Common myeloid progenitor, CD34-positive (primary cell): ENCODE measurements at regions not wholly inside any gene's neighbourhood (a gene's known extent, or its start where the extent isn't known, plus 50 kb on each side); places are given as distances from the start of the nearest gene placed in this dataset.

Source experiments
- CTCF ChIA-PET: fragments of 350-600 bp; sonication (Branson Sonifier 250); formaldehyde crosslinking; loops from one replicate; lab custom pipeline; 2021; ENCODE audit warnings: antibody characterized with exemption; lab: Charles Lee
- POLR2A ChIA-PET: fragments of 350-600 bp; sonication (Branson Sonifier 250); formaldehyde crosslinking; loops from one replicate; lab custom pipeline; 2021; ENCODE audit warnings: antibody characterized with exemption; lab: Charles Lee
- DNase-seq, 3 donors: peaks; one replicate each; pipeline versions ENCODE4 v3.0.0 to v3.0.0-alpha.2; 2013
- H3K27ac ChIP-seq, 2 experiments: 1 replicate in 1 of 2; 2 replicates in 1 of 2; pipeline ENCODE4 v1.7.0; 2013; ENCODE audit warnings: inconsistent platforms in 2 of 2, low read length in 2 of 2, mild to moderate bottlenecking in 2 of 2, low read depth in 1 of 2, moderate library complexity in 1 of 2; ENCODE audit not compliant: severe bottlenecking in 2 of 2, insufficient read depth in 1 of 2, poor library complexity in 1 of 2
- H3K27me3 ChIP-seq, 5 experiments: replicated peaks in 2 of 5; 1 replicate in 3 of 5; 2 replicates in 2 of 5; pipeline versions ENCODE4 v1.6.1 to v1.7.0; 2013; ENCODE audit warnings: low read length in 4 of 5, mild to moderate bottlenecking in 2 of 5, moderate library complexity in 2 of 5, inconsistent platforms in 1 of 5; ENCODE audit not compliant: insufficient read depth in 5 of 5, control insufficient read depth in 4 of 5
- H3K36me3 ChIP-seq, 4 experiments: 1 replicate in 2 of 4; 2 replicates in 2 of 4; pipeline versions ENCODE4 v1.6.1 to v1.7.0; 2013; ENCODE audit warnings: low read length in 3 of 4, control low read depth in 1 of 4, mild to moderate bottlenecking in 1 of 4; ENCODE audit not compliant: control insufficient read depth in 4 of 4, insufficient read depth in 4 of 4
- H3K4me1 ChIP-seq, 4 experiments: 1 replicate in 3 of 4; 2 replicates in 1 of 4; pipeline versions ENCODE4 v1.6.1 to v1.7.1; 2013; ENCODE audit warnings: low read length in 3 of 4, mild to moderate bottlenecking in 3 of 4, control low read depth in 1 of 4, inconsistent platforms in 1 of 4, moderate library complexity in 1 of 4; ENCODE audit not compliant: control insufficient read depth in 4 of 4, insufficient read depth in 4 of 4; ENCODE audit errors: control extremely low read depth in 1 of 4
- H3K4me3 ChIP-seq, 7 experiments: 1 replicate in 4 of 7; 2 replicates in 3 of 7; pipeline versions ENCODE4 v1.5.1 to v1.7.0; 2013; ENCODE audit warnings: mild to moderate bottlenecking in 7 of 7, low read length in 6 of 7, moderate library complexity in 6 of 7, inconsistent platforms in 2 of 7, low read depth in 2 of 7, control low read depth in 1 of 7; ENCODE audit not compliant: insufficient read depth in 4 of 7, control insufficient read depth in 1 of 7; ENCODE audit errors: extremely low read depth in 1 of 7
- H3K9me3 ChIP-seq, 5 experiments: 1 replicate in 4 of 5; 2 replicates in 1 of 5; pipeline versions ENCODE4 v1.6.1 to v1.7.1; 2013; ENCODE audit warnings: low read length in 4 of 5, mild to moderate bottlenecking in 2 of 5, inconsistent platforms in 1 of 5, low read depth in 1 of 5, moderate library complexity in 1 of 5; ENCODE audit not compliant: control insufficient read depth in 4 of 5, insufficient read depth in 2 of 5; ENCODE audit errors: control extremely low read depth in 1 of 5
- WGBS: methylation state at CpG from one replicate; pipeline ENCODE4 v1.1.5; 2013; ENCODE audit not compliant: insufficient coverage; 5-methylcytosine and 5-hydroxymethylcytosine counted together

GRCh38 chr13:99080131-99080530 is 102.3 kb upstream of the DOCK9 start:
- CTCF ChIA-PET, result no interaction called here
- POLR2A ChIA-PET, result no interaction called here
- no peaks in the 10 kb centered on the region for H3K4me1 ChIP-seq
- no peak overlapping the region for H3K4me3 ChIP-seq
- 83% methylated on average over 2 of the region's 2 CpGs for WGBS
- H3K27me3 ChIP-seq, result peaks cover 0 to 66% (median 25%) of the 10 kb centered on the region in 5 experiments
- H3K36me3 ChIP-seq, result no peaks in the 10 kb centered on the region
- H3K9me3 ChIP-seq, result peaks cover 0 to 6% (median 0%) of the 10 kb centered on the region in 5 experiments
- no peak for DNase-seq
- no peak overlapping the region for H3K27ac ChIP-seq

GRCh38 chr13:99083981-99084380 is 106.1 kb upstream of the DOCK9 start:
- POLR2A ChIA-PET, result no interaction called here
- Histone ChIP-seq H3K9me3 (no peaks in the 10 kb centered on the region), H3K4me3 (no peak overlapping the region), H3K27ac (no peak overlapping the region), H3K27me3 (peaks cover 0 to 75% (median 32%) of the 10 kb centered on the region in 5 experiments), H3K36me3 (no peaks in the 10 kb centered on the region), H3K4me1 (peaks cover 0 to 20% (median 16%) of the 10 kb centered on the region in 4 experiments)
- CTCF ChIA-PET, result interaction anchor here (1.4 to 1.7 kb wide), 2 partner anchors 17 to 19 kb away, joined by 4 read pairs; no protein-coding TSS in a partner anchor
- DNase-seq, result peak in 1 of 3 donors; percentile 12
- WGBS, result 100% methylated on average over 1 of the region's 2 CpGs

GRCh38 chr13:99085139-99085807 is 107.4 kb upstream of the DOCK9 start:
- H3K4me1 ChIP-seq, result peaks cover 0 to 20% (median 16%) of the 10 kb centered on the region in 4 experiments
- no peaks in the 10 kb centered on the region for H3K9me3 ChIP-seq
- H3K36me3 ChIP-seq, result no peaks in the 10 kb centered on the region
- H3K27me3 ChIP-seq, result peaks cover 4 to 79% (median 32%) of the 10 kb centered on the region in 5 experiments
- POLR2A ChIA-PET, result no interaction called here
- CTCF ChIA-PET, result interaction anchor here (0.7 kb wide), 1 partner anchor 11 kb away, joined by 3 read pairs; no protein-coding TSS in a partner anchor
- 45% methylated on average over 15 of the region's 27 CpGs for WGBS
- H3K27ac ChIP-seq, result no peak overlapping the region
- peak overlapping the region in 1 of 7 experiments; percentile 77 for H3K4me3 ChIP-seq
- no peak for DNase-seq

- peaks cover 0 to 20% (median 16%) of the 10 kb centered on the region in 4 experiments for H3K4me1 ChIP-seq
- peak overlapping the region in 4 of 7 experiments; percentile 30 to 77 (median 64) for H3K4me3 ChIP-seq
- ChIA-PET CTCF (no interaction called here), POLR2A (interaction anchor here (0.5 kb wide), 1 partner anchor 66 kb away, joined by 3 read pairs; no protein-coding TSS in a partner anchor)
- no peak overlapping the region for H3K27ac ChIP-seq
- no peaks in the 10 kb centered on the region for H3K9me3 ChIP-seq
- H3K36me3 ChIP-seq, result no peaks in the 10 kb centered on the region
- peaks cover 4 to 79% (median 31%) of the 10 kb centered on the region in 5 experiments for H3K27me3 ChIP-seq
- 2% methylated on average over 27 of the region's 32 CpGs for WGBS
- no peak for DNase-seq
These were observed 108.0 kb upstream of the DOCK9 start for GRCh38 chr13:99085808-99086266.

- POLR2A ChIA-PET, result interaction anchor here (0.5 kb wide), 1 partner anchor 66 kb away, joined by 3 read pairs; no protein-coding TSS in a partner anchor
- peaks cover 4 to 77% (median 29%) of the 10 kb centered on the region in 5 experiments for H3K27me3 ChIP-seq
- DNase-seq, result peak; percentile 71 to 87 (median 80)
- H3K9me3 ChIP-seq, result no peaks in the 10 kb centered on the region
- H3K4me3 ChIP-seq, result peak overlapping the region in 6 of 7 experiments; percentile 28 to 77 (median 68)
- H3K36me3 ChIP-seq, result no peaks in the 10 kb centered on the region
- under 1% methylated on average over 96 of the region's 130 CpGs for WGBS
- CTCF ChIA-PET, result no interaction called here
- peaks cover 0 to 20% (median 16%) of the 10 kb centered on the region in 4 experiments for H3K4me1 ChIP-seq
- H3K27ac ChIP-seq, result peak overlapping the region in 1 of 2 experiments; percentile 49
These were observed 108.6 kb upstream of the DOCK9 start for GRCh38 chr13:99086267-99087097.

GRCh38 chr13:99087098-99087953 is 109.5 kb upstream of the DOCK9 start:
- POLR2A ChIA-PET, result no interaction called here
- WGBS, result 2% methylated on average over 65 of the region's 92 CpGs
- Histone ChIP-seq H3K36me3 (no peaks in the 10 kb centered on the region), H3K9me3 (no peaks in the 10 kb centered on the region), H3K27ac (peak overlapping the region in 1 of 2 experiments; percentile 49), H3K4me3 (peak overlapping the region; percentile 12 to 77 (median 67)), H3K27me3 (peaks cover 6 to 80% (median 34%) of the 10 kb centered on the region in 5 experiments), H3K4me1 (peaks cover 0 to 20% (median 16%) of the 10 kb centered on the region in 4 experiments)
- peak; percentile 72 to 85 (median 84) for DNase-seq
- CTCF ChIA-PET, result no interaction called here
